GM19372 (cell line): ENCODE measurements at regions not wholly inside any gene's neighbourhood (a gene's known extent, or its start where the extent isn't known, plus 50 kb on each side); places are given as distances from the start of the nearest gene placed in this dataset.

Experiments used
- ATAC-seq: cut with Tn5 transposase; IDR thresholded peaks from one replicate; pipeline ENCODE4 v1.9.1; 2021; ENCODE audit warnings: mild to moderate bottlenecking, low read depth, moderate library complexity; ENCODE audit not compliant: unreplicated experiment

DNA sequence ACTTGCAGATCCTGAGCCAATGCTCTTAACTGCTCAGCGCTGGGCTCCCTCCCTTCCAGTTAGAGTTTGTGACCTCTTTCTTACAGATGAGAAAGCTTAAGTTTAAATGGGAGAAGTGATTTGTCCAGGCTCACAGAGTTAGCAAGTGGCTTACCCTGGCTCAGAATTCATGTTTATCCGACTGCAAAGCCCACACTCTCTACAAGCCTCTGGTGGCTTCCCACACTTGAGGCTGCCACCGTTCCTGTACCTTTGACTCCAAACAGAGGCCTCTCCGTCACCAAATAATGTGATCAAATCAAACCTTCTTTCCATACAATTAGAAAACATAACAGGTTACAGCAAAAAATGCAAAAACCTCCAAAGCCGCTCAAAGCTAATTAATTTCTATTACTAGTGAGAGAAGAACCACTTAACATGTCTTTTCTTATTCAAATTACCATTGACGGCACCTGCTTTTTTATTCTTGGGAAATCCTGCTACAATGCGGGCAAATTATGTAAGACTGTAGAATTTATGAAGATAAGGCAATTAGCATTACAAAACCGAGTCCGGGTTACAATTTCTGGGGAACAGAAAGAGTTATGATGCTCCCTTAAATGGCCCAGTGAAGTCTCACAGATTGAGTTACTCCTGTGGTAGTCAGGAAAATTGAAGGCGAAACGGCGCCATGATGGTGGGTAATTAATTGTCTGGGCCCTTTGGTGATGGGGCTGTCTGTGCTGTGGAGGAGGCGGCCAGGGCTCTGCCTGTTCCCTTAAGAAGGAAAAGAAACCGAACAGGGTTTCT, 324.3 kb upstream of the POU3F1 start:
- no peak for ATAC-seq

DNA sequence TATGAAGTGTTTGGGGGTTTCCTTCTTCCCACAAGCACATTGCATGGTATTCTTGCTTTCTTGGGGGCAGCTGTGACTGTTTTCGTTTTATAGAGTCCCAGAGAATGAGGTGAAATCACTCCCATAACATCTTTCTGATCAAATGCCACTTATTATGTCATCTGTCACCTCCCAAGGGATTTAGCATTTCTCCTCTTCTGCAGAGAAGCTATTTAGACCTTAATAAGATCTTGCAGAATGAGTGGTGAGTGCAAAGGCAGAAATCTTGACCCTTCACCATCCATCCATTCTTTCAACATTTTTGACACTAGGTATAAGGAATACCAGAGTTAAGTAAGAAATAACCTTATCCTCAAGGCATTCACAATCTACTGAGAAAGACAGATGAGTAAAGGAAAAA, 318.6 kb upstream of the POU3F1 start:
- ATAC-seq: no peak

DNA sequence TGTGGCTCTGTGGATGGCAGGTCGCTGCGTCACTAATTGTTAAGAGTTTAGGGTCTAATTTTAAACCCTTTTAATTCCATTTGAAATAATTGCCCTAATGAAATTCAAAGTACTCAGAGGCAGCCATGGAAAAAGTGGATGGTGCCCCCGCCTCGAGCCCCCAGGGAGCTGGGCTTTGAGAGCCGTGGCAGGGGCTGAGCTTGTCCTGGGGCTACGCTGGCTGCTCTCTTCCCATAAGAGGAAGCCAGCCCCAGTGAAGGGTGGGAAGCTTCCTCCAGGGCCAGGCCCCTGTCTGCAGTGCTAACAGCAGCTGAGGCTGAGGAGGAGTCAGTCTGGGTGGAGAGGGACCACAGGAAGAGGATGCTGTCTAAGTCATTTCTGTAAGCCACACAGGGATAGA, 315.0 kb upstream of the POU3F1 start:
- ATAC-seq: no peak

DNA sequence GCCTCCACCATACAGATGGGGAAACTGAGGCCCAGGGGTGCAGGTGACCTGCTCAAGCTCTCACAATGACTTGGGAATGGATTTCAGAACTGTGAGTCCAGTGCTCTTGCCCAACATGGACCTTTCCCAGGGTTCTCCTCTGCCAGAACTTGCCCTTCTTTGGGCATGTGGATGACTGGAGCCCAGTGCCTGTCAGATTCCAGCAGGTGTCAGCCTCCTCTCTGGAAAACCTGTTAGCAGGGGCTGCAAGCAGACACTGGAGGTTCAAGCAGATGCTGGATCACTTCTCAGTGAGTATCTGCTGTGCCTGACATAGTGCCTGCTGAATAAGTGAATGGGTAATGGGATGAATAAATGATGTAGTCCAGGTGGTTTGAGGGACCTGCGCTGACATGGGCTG, 314.2 kb upstream of the POU3F1 start:
- no peak for ATAC-seq

- ATAC-seq: no peak
These were observed 307.4 kb upstream of the POU3F1 start for GRCh38 chr1:38353956-38354355.

GRCh38 chr1:38352869-38353268, 306.3 kb upstream of the POU3F1 start:
- ATAC-seq: no peak

DNA sequence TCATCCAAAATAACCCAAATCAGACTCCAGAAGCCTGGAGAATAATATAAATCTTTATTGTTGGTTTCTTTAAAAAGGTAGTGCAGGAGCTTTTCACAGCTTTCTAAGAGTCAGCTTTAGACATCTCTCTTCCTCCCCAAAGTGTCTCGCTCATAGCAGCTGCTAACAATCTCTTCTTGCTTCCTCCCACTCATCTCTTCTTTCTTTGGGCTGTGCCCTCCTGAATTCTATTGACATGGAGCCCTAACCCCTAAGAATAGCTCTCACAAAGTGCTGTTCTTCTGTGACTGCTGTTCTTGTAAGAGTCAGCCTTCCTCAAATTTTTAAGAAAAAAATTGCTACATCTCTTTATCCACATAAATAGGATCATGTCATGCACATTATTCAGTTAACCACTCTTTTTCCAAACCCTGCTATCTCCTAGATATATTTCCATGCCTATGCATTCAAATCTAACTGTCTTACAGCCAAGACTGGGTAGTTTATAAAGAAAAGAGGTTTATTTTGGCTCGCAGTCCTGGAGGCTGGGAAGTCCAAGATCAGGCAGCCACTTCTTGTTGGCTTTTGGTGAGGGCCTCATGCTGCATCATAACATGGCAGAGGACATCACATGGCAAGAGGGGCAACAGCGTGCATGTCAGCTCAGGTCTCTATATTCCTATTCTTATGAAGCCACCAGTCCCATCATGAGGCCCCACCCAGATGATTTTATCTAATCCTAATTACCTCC, 301.0 kb upstream of the POU3F1 start:
- no peak for ATAC-seq

GRCh38 chr1:38344716-38345115, 298.1 kb upstream of the POU3F1 start:
- ATAC-seq: no peak

DNA sequence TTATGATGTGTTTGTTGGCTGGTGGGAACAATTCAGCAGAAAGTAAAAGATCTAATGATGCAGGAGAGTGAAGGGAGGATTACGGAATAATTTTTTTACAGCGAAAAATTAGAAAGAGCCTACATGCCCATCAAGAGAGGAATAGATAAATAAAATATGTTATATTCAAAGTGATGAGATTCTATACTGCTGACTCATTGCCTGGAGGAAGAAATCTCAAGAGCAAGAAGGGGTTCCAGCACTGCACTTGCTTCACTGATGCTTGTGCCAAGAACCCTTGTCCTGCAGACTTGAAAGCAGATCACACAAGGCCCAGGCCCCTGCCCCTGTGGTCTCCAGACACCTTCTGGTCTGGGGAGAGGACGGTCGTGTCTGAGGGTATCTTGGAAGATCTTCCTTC, 295.1 kb upstream of the POU3F1 start:
- ATAC-seq: no peak

GRCh38 chr1:38340409-38340808, 293.8 kb upstream of the POU3F1 start:
- ATAC-seq: no peak

DNA sequence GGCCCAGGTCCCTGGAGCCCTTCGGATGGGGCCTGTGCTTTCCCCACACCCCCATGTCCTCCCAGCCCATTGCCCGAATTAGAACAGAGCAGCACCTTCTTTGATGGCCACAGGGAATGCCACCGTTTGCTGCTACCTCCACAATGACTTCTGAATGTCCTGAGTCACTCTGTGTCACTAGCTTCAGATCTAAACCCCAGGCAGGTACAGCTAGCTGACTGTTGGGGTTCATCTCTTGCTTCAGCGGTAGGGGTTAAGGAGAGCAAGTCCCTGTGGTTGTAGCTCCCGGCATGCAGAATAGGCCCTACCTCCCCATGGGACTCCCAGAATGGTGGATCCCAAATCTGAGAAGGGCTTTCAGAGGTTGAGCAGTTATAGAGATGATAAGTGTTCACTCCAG, 291.1 kb upstream of the POU3F1 start:
- no peak for ATAC-seq

GRCh38 chr1:38336961-38337360, 290.4 kb upstream of the POU3F1 start:
- no peak for ATAC-seq

DNA sequence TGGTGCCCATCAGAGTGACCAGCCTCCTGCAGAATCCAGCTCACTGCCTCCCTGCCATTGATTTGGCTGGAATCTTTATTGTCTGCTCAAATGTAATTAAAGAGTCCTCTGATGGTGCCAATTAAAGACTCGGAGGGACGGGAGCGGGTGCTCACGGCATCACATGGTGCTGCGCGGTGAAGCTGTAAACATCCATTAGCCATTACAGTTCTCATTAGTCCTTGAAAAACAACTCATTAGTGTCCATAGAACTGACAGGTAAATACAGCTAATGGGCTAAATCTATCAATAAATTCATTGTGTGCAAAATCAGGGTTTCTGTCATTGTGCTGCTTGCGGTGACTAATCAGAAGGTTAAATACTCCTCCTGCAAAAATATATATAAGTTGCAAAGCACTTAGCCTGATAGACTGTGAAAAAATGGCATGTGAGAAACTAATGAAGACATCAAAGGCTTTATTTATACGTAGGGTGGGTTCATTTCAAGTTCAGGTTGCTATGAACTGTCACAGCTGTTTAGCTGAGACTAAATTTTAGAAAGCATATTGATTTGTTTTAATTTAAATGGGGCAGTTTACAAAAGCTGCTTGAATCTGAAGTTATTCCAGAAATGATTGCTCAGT, 289.8 kb upstream of the POU3F1 start:
- ATAC-seq: no peak

DNA sequence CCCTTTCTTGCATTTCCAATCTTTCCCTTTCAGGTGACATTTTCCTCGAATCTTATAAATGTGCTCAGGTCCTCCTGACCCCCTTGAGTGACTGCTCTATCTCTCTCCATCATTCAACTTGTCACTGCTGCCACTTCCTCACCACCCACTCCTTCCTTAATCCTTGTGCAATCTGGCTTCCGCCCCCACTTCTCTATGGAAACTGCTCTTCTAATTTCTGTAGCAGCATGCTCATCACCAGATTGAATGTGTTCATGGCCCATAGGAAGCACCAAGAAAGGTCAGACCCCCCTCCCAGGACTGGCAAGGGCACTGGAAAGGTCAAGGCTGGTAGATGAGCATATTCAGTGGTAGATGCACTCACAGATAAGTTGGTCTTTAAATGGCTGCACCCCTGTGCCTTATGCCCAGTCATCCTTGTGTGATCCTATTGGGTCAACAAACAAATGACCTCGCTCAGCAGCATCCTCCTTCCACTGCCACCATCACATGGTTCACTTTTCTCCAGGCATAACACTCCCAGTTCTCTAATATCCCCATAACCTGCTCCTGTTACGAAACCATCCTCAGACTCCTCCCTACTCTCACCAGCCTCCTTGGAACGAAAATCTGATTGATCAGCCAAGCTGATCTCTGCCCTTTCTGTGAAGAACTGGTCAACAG, 288.5 kb upstream of the POU3F1 start:
- no peak for ATAC-seq

- no peak for ATAC-seq
These were observed 286.2 kb upstream of the POU3F1 start for GRCh38 chr1:38332649-38333310.

- ATAC-seq: no peak
These were observed 285.1 kb upstream of the POU3F1 start for GRCh38 chr1:38331496-38332210.

- no peak for ATAC-seq
These were observed 284.2 kb upstream of the POU3F1 start for GRCh38 chr1:38330799-38331198.

DNA sequence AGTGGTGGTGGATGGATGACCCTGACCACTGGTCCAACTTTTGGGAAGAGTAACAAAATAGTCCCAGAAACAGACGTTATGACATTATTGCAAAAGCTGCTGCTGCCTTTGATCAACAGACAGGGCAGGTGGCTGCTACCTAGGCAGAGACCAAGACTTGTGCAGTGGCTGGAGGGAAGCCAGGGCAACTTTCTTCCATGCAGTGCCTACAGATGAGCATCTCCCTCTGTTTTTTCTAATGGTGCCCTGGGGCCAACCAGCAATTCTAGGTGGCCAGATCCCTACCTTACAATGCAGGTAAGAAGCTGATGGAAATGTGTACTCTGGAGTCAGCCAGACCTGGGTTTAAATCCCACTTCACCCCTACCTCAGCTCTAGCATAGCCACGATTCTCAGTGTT, 283.1 kb upstream of the POU3F1 start:
- ATAC-seq: no peak

- no peak for ATAC-seq
These were observed 281.9 kb upstream of the POU3F1 start for GRCh38 chr1:38328278-38329035.
